ENCODE measurements at regions not wholly inside any gene's neighbourhood (a gene's known extent, or its start where the extent isn't known, plus 50 kb on each side); places are given as distances from the start of the nearest gene placed in this dataset.
A peak's percentile ranks its signal among the peaks of the same experiment; 100 is the strongest.

DNA sequence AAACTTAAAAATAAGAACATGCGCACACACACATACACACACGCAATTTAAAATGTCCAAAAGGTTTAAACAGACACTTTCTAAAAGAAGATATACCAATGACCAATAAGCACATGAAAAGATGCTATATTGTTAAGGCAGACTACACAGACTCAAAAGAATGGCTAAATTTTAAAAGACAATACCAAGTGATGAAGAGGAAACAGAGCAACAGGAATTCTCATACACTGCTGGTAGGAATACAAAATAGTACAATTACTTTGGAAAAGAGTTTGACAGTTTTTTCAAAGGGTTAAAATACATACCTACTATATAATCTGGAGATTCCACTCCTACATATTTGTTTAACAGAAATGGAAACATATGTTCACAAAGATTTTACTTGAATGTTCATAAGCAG, 239.6 kb upstream of the SAMSN1 start:
- no peak overlapping the region for H3K4me3 ChIP-seq (replicated peaks in 1 of 3)
- no peak overlapping the region for H3K27ac ChIP-seq
- DNase-seq = no peak
- 96 to 98% methylated on average over 2 of the region's 2 CpGs for WGBS, 2 donors
- intact Hi-C loops (cut with DNase I) = no loop called here
- H3K27me3 ChIP-seq = no peaks in the 10 kb centered on the region
- TF ChIP-seq, protein P1, sequence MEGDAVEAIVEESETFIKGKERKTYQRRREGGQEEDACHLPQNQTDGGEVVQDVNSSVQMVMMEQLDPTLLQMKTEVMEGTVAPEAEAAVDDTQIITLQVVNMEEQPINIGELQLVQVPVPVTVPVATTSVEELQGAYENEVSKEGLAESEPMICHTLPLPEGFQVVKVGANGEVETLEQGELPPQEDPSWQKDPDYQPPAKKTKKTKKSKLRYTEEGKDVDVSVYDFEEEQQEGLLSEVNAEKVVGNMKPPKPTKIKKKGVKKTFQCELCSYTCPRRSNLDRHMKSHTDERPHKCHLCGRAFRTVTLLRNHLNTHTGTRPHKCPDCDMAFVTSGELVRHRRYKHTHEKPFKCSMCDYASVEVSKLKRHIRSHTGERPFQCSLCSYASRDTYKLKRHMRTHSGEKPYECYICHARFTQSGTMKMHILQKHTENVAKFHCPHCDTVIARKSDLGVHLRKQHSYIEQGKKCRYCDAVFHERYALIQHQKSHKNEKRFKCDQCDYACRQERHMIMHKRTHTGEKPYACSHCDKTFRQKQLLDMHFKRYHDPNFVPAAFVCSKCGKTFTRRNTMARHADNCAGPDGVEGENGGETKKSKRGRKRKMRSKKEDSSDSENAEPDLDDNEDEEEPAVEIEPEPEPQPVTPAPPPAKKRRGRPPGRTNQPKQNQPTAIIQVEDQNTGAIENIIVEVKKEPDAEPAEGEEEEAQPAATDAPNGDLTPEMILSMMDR (IDR thresholded peaks at IDR 0.05) = no peak
- no peak for TF ChIP-seq POLR2A (IDR thresholded peaks at IDR 0.05)
- no peaks in the 10 kb centered on the region for H3K36me3 ChIP-seq
- H3K9me3 ChIP-seq = no peaks in the 10 kb centered on the region
- H3K4me1 ChIP-seq = no peaks in the 10 kb centered on the region

DNA sequence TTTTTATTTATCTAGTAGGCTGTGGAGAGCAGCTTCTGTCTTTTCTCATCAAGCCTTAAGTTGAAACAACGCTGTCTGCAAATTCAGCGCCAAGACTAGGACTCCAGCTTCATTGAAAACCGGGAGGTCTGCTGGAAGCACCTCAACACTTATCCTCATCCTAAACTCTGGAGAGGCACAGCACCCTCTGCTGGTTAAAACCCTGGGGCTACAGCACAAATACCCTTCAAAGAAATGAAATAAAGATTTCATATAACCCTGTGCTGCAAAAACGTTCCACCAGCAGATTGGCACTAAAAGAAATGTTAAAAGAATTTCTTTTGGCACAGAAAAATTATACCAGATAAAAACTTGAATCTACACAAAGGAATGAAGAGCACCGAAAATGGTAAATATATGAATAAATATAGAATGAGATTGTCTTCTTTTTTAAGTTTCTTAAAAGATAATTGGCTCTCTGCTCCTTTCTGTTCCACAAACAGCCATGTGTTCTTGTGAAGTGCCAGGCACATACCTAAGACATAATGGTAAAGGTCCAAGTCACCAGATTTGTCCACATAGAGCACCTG, 227.7 kb upstream of the SAMSN1 start:
- intact Hi-C loops (cut with DNase I) = no loop called here
- 35 to 36% methylated on average over 5 of the region's 5 CpGs for WGBS, 2 donors
- Histone ChIP-seq H3K4me3 (replicated peaks in 1 of 3) (no peak overlapping the region), H3K36me3 (no peaks in the 10 kb centered on the region), H3K9me3 (no peaks in the 10 kb centered on the region), H3K27ac (no peak overlapping the region), H3K27me3 (no peaks in the 10 kb centered on the region), H3K4me1 (no peaks in the 10 kb centered on the region)
- TF ChIP-seq POLR2A (IDR thresholded peaks at IDR 0.05) = no peak
- TF ChIP-seq, protein P1 (IDR thresholded peaks at IDR 0.05) = peak in 3 of 6 experiments; percentile 14 to 28 (median 15)
- DNase-seq = peak; percentile 15 to 23

DNA sequence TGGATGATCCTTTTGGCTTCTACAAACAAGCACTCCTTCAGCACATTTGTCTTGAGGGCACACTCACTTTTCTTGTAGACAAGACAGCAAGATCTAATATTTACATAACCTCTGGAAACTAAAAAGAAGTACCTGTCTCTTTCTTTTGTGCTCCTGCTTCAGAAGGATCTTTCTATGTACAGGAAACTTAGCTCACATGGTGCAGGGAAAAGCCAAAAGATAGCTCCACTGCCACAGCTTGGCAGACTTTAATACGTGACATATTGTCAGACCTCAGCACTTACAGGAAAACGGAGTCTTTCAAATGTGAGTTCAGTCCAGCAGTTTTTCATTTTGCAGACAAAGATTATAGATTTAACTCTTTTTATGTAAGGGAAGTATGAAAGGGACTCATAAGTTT, 225.5 kb upstream of the SAMSN1 start:
- Histone ChIP-seq H3K27ac (no peak overlapping the region), H3K36me3 (no peaks in the 10 kb centered on the region), H3K9me3 (no peaks in the 10 kb centered on the region), H3K27me3 (no peaks in the 10 kb centered on the region), H3K4me3 (replicated peaks in 1 of 3) (no peak overlapping the region), H3K4me1 (no peaks in the 10 kb centered on the region)
- TF ChIP-seq, protein P1 (IDR thresholded peaks at IDR 0.05) = no peak
- TF ChIP-seq POLR2A (IDR thresholded peaks at IDR 0.05) = no peak
- 71% methylated on average over 2 of the region's 2 CpGs for WGBS, 2 donors
- intact Hi-C loops (cut with DNase I) = no loop called here
- no peak for DNase-seq

DNA sequence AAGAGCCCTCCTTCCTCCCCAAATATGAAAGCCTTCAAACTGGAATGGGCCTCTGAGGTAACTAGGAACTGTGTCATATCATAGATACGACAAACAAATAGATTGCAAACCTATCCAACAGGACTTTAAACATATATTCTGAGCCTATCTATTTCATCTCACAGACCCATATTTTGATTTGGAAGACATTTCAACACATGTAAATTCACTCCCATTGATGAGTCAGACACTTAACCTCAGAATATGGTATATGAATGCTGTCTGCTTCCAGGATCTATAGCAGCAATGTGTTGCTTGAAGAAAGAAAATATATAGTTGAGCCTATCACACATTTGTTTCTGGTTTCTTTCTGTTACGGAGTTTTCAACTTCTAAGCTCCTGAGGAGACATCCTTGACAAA, 221.9 kb upstream of the SAMSN1 start:
- Histone ChIP-seq H3K4me3 (replicated peaks in 1 of 3) (no peak overlapping the region), H3K27ac (no peak overlapping the region), H3K4me1 (no peaks in the 10 kb centered on the region), H3K27me3 (no peaks in the 10 kb centered on the region), H3K36me3 (no peaks in the 10 kb centered on the region), H3K9me3 (no peaks in the 10 kb centered on the region)
- 86 to 90% methylated on average over 2 of the region's 2 CpGs for WGBS, 2 donors
- intact Hi-C loops (cut with DNase I) = no loop called here
- no peak for DNase-seq
- no peak for TF ChIP-seq POLR2A (IDR thresholded peaks at IDR 0.05)
- TF ChIP-seq, protein P1 (IDR thresholded peaks at IDR 0.05) = no peak

DNA sequence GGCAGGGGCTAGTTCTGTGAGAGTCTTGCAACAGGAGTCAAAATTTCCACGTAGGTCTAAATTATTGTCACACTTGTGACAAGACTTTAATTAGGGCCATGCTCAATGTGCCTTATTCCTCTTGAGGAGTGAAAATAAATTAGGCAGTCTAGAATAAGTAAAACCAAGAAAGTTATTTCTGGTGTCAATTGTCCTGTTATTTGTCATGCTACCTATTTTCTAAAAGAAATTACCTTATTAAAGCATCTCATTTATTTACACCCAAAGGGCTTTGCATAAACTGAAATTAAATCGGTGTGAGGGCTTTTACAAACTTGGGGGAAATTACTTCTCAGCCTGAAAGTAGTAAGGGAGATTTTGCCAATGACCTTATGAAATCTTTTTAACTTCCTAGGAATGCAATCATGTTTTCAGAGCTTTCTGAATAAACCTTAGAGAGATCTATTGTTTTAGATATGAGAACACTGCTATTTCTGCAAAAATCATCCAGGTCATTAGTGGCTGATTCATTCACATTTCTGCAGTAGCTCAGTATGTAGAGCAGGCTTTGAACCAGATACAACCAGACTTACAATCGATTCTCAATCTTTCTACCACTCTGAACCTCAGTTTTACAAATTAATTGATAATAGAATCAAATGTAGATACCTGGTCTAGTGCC, 221.2 kb upstream of the SAMSN1 start:
- H3K27me3 ChIP-seq = no peaks in the 10 kb centered on the region
- intact Hi-C loops (cut with DNase I) = no loop called here
- WGBS, 2 donors = 77 to 84% methylated on average over 3 of the region's 3 CpGs
- DNase-seq = no peak
- no peaks in the 10 kb centered on the region for H3K4me1 ChIP-seq
- no peaks in the 10 kb centered on the region for H3K36me3 ChIP-seq
- H3K27ac ChIP-seq = no peak overlapping the region
- TF ChIP-seq, protein P1 (IDR thresholded peaks at IDR 0.05) = no peak
- TF ChIP-seq POLR2A (IDR thresholded peaks at IDR 0.05) = no peak
- H3K4me3 ChIP-seq (replicated peaks in 1 of 3) = no peak overlapping the region
- no peaks in the 10 kb centered on the region for H3K9me3 ChIP-seq
